DND-41 (cell line): ENCODE measurements at regions not wholly inside any gene's neighbourhood (a gene's known extent, or its start where the extent isn't known, plus 50 kb on each side); places are given as distances from the start of the nearest gene placed in this dataset.

Experiments
- ATAC-seq: fragments of 200-7000 bp; cut with Tn5 transposase; 3 replicates; pipeline ENCODE4 v1.9.1; 2021; ENCODE audit warnings: low read depth; ENCODE audit not compliant: insufficient read depth
- DNase-seq: peaks from one replicate; pipeline ENCODE4 v3.0.0-alpha.2; 2020
- H2AFZ ChIP-seq: 2 replicates; pipeline ENCODE4 v1.6.0; 2012; ENCODE audit warnings: low read depth, low read length
- H3K27ac ChIP-seq: 2 replicates; pipeline ENCODE4 v1.5.1; 2012; ENCODE audit warnings: low read length, inconsistent platforms
- H3K27me3 ChIP-seq: fragments of 200-600 bp; sonication (generic); 2 replicates; pipeline ENCODE4 v1.6.0; 2012; ENCODE audit warnings: low read length, mild to moderate bottlenecking, inconsistent platforms; ENCODE audit not compliant: insufficient read depth, poor library complexity
- H3K36me3 ChIP-seq: 2 replicates; pipeline ENCODE4 v1.5.1; 2012; ENCODE audit warnings: low read length, inconsistent platforms; ENCODE audit not compliant: insufficient read depth
- H3K4me1 ChIP-seq: 2 replicates; pipeline ENCODE4 v1.5.1; 2012; ENCODE audit warnings: mild to moderate bottlenecking, low read length; ENCODE audit not compliant: insufficient read depth
- H3K4me2 ChIP-seq: 2 replicates; pipeline ENCODE4 v1.6.0; 2012; ENCODE audit warnings: mild to moderate bottlenecking, moderate library complexity, low read length, inconsistent platforms; ENCODE audit not compliant: insufficient read depth
- H3K4me3 ChIP-seq, 2 experiments: fragments of 200-600 bp in 1 of 2; shearing (Covaris generic) in 1 of 2; 2 replicates each; pipeline ENCODE4 v1.5.1; 2012 to 2016; ENCODE audit warnings: inconsistent platforms in 2 of 2, low read length in 2 of 2, mild to moderate bottlenecking in 2 of 2, low read depth in 1 of 2, moderate library complexity in 1 of 2
- H3K79me2 ChIP-seq: 2 replicates; pipeline ENCODE4 v1.6.0; 2012; ENCODE audit warnings: low read length, inconsistent platforms; ENCODE audit not compliant: insufficient read depth
- H3K9ac ChIP-seq: 2 replicates; pipeline ENCODE4 v1.6.0; 2012; ENCODE audit warnings: low read depth, mild to moderate bottlenecking, inconsistent platforms, low read length, moderate library complexity
- H3K9me3 ChIP-seq: 2 replicates; pipeline ENCODE4 v1.5.1; 2012; ENCODE audit warnings: low read length, moderate library complexity, mild to moderate bottlenecking, inconsistent platforms; ENCODE audit not compliant: insufficient read depth, severe bottlenecking
- H4K20me1 ChIP-seq: 2 replicates; pipeline ENCODE4 v1.6.0; 2012; ENCODE audit warnings: low read length; ENCODE audit not compliant: insufficient read depth
- EZH2 ChIP-seq: IDR thresholded peaks from 3 replicates; pipeline ENCODE4 v1.6.1; 2012; ENCODE audit warnings: borderline replicate concordance, low read depth, mild to moderate bottlenecking, moderate library complexity, low read length, inconsistent platforms; ENCODE audit not compliant: severe bottlenecking
- TF ChIP-seq, protein P1 (sequence below): IDR thresholded peaks from 2 replicates; pipeline ENCODE4 v1.5.1; 2012; ENCODE audit warnings: borderline replicate concordance, low read length, moderate library complexity, mild to moderate bottlenecking; ENCODE audit not compliant: poor library complexity, severe bottlenecking; ENCODE audit errors: extremely low read depth

- no peaks in the 10 kb centered on the region for H3K79me2 ChIP-seq
- ATAC-seq, result no peak
- no peaks in the 10 kb centered on the region for H4K20me1 ChIP-seq
- H3K4me1 ChIP-seq, result no peaks in the 10 kb centered on the region
- no peak overlapping the region for H3K4me3 ChIP-seq
- no peak for DNase-seq
- no peak overlapping the region for H3K9ac ChIP-seq
- no peaks in the 10 kb centered on the region for H3K27me3 ChIP-seq
- no peak overlapping the region for H3K27ac ChIP-seq
- H3K4me2 ChIP-seq, result no peak overlapping the region
- H3K36me3 ChIP-seq, result no peaks in the 10 kb centered on the region
- H2AFZ ChIP-seq, result no peak overlapping the region
- peaks cover 17% of the 10 kb centered on the region for H3K9me3 ChIP-seq
- TF ChIP-seq, protein P1, sequence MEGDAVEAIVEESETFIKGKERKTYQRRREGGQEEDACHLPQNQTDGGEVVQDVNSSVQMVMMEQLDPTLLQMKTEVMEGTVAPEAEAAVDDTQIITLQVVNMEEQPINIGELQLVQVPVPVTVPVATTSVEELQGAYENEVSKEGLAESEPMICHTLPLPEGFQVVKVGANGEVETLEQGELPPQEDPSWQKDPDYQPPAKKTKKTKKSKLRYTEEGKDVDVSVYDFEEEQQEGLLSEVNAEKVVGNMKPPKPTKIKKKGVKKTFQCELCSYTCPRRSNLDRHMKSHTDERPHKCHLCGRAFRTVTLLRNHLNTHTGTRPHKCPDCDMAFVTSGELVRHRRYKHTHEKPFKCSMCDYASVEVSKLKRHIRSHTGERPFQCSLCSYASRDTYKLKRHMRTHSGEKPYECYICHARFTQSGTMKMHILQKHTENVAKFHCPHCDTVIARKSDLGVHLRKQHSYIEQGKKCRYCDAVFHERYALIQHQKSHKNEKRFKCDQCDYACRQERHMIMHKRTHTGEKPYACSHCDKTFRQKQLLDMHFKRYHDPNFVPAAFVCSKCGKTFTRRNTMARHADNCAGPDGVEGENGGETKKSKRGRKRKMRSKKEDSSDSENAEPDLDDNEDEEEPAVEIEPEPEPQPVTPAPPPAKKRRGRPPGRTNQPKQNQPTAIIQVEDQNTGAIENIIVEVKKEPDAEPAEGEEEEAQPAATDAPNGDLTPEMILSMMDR, result no peak
- no peak for TF ChIP-seq EZH2
Measured at GRCh38 chr10:124270530-124271327, 148.0 kb downstream of the OAT start.

GRCh38 chr10:124268976-124269375 is 149.7 kb downstream of the OAT start:
- DNase-seq (no peak), ATAC-seq (no peak)
- H3K36me3 ChIP-seq, result no peaks in the 10 kb centered on the region
- no peaks in the 10 kb centered on the region for H3K79me2 ChIP-seq
- peaks cover 17% of the 10 kb centered on the region for H3K9me3 ChIP-seq
- H3K27me3 ChIP-seq, result no peaks in the 10 kb centered on the region
- no peaks in the 10 kb centered on the region for H4K20me1 ChIP-seq
- H3K9ac ChIP-seq, result no peak overlapping the region
- H3K4me2 ChIP-seq, result no peak overlapping the region
- H2AFZ ChIP-seq, result no peak overlapping the region
- H3K27ac ChIP-seq, result no peak overlapping the region
- no peak for TF ChIP-seq EZH2
- TF ChIP-seq, protein P1, result no peak
- H3K4me1 ChIP-seq, result no peaks in the 10 kb centered on the region
- no peak overlapping the region for H3K4me3 ChIP-seq

- DNase-seq (no peak), ATAC-seq (no peak)
- Histone ChIP-seq H3K9me3 (peaks cover 14% of the 10 kb centered on the region), H3K27ac (no peak overlapping the region), H3K27me3 (no peaks in the 10 kb centered on the region), H3K4me1 (no peaks in the 10 kb centered on the region), H4K20me1 (no peaks in the 10 kb centered on the region), H3K4me3 (no peak overlapping the region), H2AFZ (no peak overlapping the region), H3K36me3 (no peaks in the 10 kb centered on the region), H3K9ac (no peak overlapping the region), H3K4me2 (no peak overlapping the region), H3K79me2 (no peaks in the 10 kb centered on the region)
- TF ChIP-seq, protein P1, result no peak
- no peak for TF ChIP-seq EZH2
Measured at GRCh38 chr10:124267911-124268549, 150.7 kb downstream of the OAT start.
